ENCODE measurements at regions not wholly inside any gene's neighbourhood (a gene's known extent, or its start where the extent isn't known, plus 50 kb on each side); places are given as distances from the start of the nearest gene placed in this dataset.
"Not testable (repeated sequence)": the region's sequence is repeated elsewhere in the genome, so short reads cannot be mapped to it uniquely, and the experiment has no call there.

DNA sequence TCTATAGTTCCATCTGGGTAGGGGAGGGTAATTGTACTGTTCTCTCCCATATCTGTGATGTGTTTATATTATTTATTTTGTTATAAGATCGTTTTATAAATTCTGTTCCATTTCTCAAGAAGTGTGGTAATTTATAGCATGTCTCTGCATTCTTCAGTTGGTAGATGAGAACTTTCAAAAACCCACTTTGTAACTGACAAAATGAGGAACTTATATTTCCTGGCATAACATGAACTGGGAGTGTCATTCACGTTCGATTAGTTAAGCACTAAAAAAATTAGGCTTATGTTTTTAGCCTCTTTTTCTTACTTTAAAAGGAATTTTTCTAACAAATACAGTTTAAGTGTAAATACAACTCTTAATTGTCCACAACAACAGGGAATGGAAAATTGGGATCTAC is 230.8 kb downstream of the CGGBP1 start:
- no peak for TF ChIP-seq CTCF (IDR thresholded peaks at IDR 0.05; ENCODE audit: low read depth, low read length, missing control alignments)
- H3K4me3 ChIP-seq (ENCODE audit: low read depth, low read length) = no peak overlapping the region
- no peak for DNase-seq (ENCODE audit: low read depth)

DNA sequence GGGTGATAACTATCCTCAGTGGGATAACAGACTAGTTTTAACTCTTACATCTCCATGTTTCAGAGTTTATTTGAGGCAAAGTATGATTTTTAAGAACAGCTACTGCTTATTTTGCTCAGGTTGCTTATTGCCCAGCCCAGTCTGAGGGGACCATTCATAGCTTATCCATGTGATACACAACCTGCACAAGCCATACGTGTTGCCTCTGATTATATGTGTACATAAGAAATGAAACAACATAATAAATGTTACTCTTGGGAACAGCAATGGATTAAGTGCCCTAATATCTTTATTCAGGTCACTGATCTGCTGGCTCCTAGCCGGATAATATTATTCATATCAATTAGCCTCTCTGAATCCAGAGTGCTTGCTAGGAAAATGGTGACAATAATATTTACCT is 236.2 kb downstream of the CGGBP1 start:
- no peak for DNase-seq (ENCODE audit: low read depth)
- no peak overlapping the region for H3K4me3 ChIP-seq (ENCODE audit: low read depth, low read length)
- no peak for TF ChIP-seq CTCF (IDR thresholded peaks at IDR 0.05; ENCODE audit: low read depth, low read length, missing control alignments)

- H3K4me3 ChIP-seq (ENCODE audit: low read depth, low read length); DNase-seq (ENCODE audit: low read depth): not testable (repeated sequence)
Measured at GRCh38 chr3:87813503-87813902, 245.3 kb downstream of the CGGBP1 start.

GRCh38 chr3:87811953-87812352 is 246.9 kb downstream of the CGGBP1 start:
- no peak for TF ChIP-seq CTCF (IDR thresholded peaks at IDR 0.05; ENCODE audit: low read depth, low read length, missing control alignments)
- DNase-seq (ENCODE audit: low read depth) = no peak
- no peak overlapping the region for H3K4me3 ChIP-seq (ENCODE audit: low read depth, low read length)

- TF ChIP-seq CTCF (IDR thresholded peaks at IDR 0.05; ENCODE audit: low read depth, low read length, missing control alignments) = no peak
- no peak overlapping the region for H3K4me3 ChIP-seq (ENCODE audit: low read depth, low read length)
- no peak for DNase-seq (ENCODE audit: low read depth)
Measured at GRCh38 chr3:87810452-87811016, 248.3 kb downstream of the CGGBP1 start.

DNA sequence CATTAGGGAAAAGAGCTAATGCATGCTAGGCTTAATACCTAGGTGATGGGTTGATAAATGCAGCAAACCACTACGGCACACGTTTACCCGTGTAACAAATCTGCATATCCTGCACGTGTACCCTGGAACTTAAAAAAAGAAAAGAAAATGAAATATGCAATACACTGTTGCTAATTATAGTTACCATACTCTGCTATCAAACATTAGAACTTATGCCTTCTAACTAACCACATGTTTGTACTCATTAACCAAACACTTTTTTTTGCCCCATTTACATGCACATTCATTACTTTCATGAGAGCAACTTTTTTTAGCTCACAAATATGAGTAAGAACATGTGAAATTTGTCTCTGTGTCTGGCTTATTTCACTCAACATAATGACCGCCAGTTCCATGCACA is 253.1 kb downstream of the CGGBP1 start:
- no peak overlapping the region for H3K4me3 ChIP-seq (ENCODE audit: low read depth, low read length)
- no peak for DNase-seq (ENCODE audit: low read depth)
- no peak for TF ChIP-seq CTCF (IDR thresholded peaks at IDR 0.05; ENCODE audit: low read depth, low read length, missing control alignments)

GRCh38 chr3:87801409-87801808 is 257.4 kb downstream of the CGGBP1 start:
- no peak overlapping the region for H3K4me3 ChIP-seq (ENCODE audit: low read depth, low read length)
- DNase-seq (ENCODE audit: low read depth) = no peak
- no peak for TF ChIP-seq CTCF (IDR thresholded peaks at IDR 0.05; ENCODE audit: low read depth, low read length, missing control alignments)
